ENCODE measurements at regions not wholly inside any gene's neighbourhood (a gene's known extent, or its start where the extent isn't known, plus 50 kb on each side); places are given as distances from the start of the nearest gene placed in this dataset.

- TF ChIP-seq, protein P1, sequence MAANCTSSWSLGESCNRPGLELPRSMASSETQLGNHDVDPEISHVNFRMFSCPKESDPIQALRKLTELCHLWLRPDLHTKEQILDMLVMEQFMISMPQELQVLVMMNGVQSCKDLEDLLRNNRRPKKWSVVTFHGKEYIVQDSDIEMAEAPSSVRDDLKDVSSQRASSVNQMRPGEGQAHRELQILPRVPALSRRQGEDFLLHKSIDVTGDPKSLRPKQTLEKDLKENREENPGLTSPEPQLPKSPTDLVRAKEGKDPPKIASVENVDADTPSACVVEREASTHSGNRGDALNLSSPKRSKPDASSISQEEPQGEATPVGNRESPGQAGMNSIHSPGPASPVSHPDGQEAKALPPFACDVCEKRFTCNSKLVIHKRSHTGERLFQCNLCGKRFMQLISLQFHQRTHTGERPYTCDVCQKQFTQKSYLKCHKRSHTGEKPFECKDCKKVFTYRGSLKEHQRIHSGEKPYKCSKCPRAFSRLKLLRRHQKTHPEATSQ (CRISPR knock-in tag; IDR thresholded peaks at IDR 0.05; ENCODE audit: borderline replicate concordance) = no peak
- TF ChIP-seq TGIF2 (CRISPR knock-in tag; IDR thresholded peaks at IDR 0.05) = no peak
- TF ChIP-seq, protein P2, sequence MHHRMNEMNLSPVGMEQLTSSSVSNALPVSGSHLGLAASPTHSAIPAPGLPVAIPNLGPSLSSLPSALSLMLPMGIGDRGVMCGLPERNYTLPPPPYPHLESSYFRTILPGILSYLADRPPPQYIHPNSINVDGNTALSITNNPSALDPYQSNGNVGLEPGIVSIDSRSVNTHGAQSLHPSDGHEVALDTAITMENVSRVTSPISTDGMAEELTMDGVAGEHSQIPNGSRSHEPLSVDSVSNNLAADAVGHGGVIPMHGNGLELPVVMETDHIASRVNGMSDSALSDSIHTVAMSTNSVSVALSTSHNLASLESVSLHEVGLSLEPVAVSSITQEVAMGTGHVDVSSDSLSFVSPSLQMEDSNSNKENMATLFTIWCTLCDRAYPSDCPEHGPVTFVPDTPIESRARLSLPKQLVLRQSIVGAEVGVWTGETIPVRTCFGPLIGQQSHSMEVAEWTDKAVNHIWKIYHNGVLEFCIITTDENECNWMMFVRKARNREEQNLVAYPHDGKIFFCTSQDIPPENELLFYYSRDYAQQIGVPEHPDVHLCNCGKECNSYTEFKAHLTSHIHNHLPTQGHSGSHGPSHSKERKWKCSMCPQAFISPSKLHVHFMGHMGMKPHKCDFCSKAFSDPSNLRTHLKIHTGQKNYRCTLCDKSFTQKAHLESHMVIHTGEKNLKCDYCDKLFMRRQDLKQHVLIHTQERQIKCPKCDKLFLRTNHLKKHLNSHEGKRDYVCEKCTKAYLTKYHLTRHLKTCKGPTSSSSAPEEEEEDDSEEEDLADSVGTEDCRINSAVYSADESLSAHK (CRISPR knock-in tag; IDR thresholded peaks at IDR 0.05; ENCODE audit: borderline replicate concordance) = no peak
- no peak for TF ChIP-seq CTCF (CRISPR knock-in tag; IDR thresholded peaks at IDR 0.05)
- TF ChIP-seq RFXANK (CRISPR knock-in tag; IDR thresholded peaks at IDR 0.05) = no peak
- no peak for TF ChIP-seq TFE3 (CRISPR knock-in tag; IDR thresholded peaks at IDR 0.05)
- no peak for TF ChIP-seq ATF3 (CRISPR knock-in tag; IDR thresholded peaks at IDR 0.05)
- TF ChIP-seq ZNF354B (CRISPR knock-in tag; IDR thresholded peaks at IDR 0.05) = no peak
Measured at GRCh38 chr2:13604951-13605661, 888.4 kb downstream of the TRIB2 start.

Data from HepG2 (cell line).